HL-60 (cell line): ENCODE measurements at regions not wholly inside any gene's neighbourhood (a gene's known extent, or its start where the extent isn't known, plus 50 kb on each side); places are given as distances from the start of the nearest gene placed in this dataset.
"Not testable (repeated sequence)": the region's sequence is repeated elsewhere in the genome, so short reads cannot be mapped to it uniquely, and the experiment has no call there.

Experiments
- POLR2AphosphoS5 ChIP-seq: IDR thresholded peaks from 2 replicates; pipeline ENCODE4 v1.6.1; 2012; ENCODE audit warnings: low read depth
- TF ChIP-seq, protein P1 (sequence below): IDR thresholded peaks from one replicate; pipeline ENCODE4 v1.5.1; 2011; ENCODE audit warnings: low read length, control low read depth, inconsistent platforms; ENCODE audit not compliant: insufficient read depth

DNA sequence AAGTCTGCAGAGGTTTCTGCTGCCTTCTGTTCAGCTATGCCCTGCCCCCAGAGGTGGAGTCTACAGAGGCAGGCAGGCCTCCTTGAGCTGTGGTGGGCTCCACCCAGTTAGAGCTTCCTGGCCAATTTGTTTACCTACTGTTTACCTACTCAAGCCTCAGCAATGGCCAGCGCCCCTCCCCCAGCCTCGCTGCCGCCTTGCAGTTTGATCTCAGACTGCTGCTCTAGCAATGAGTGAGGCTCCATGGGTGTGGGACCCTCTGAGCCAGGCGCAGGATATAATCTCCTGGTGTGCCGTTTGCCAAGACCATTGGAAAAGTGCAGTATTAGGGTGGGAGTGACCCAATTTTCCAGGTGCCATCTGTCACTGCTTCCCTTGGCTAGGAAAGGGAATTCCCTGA lies 1024.9 kb downstream of the PRIM2 start:
- TF ChIP-seq, protein P1, sequence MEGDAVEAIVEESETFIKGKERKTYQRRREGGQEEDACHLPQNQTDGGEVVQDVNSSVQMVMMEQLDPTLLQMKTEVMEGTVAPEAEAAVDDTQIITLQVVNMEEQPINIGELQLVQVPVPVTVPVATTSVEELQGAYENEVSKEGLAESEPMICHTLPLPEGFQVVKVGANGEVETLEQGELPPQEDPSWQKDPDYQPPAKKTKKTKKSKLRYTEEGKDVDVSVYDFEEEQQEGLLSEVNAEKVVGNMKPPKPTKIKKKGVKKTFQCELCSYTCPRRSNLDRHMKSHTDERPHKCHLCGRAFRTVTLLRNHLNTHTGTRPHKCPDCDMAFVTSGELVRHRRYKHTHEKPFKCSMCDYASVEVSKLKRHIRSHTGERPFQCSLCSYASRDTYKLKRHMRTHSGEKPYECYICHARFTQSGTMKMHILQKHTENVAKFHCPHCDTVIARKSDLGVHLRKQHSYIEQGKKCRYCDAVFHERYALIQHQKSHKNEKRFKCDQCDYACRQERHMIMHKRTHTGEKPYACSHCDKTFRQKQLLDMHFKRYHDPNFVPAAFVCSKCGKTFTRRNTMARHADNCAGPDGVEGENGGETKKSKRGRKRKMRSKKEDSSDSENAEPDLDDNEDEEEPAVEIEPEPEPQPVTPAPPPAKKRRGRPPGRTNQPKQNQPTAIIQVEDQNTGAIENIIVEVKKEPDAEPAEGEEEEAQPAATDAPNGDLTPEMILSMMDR, result not testable (repeated sequence)
- not testable (repeated sequence) for TF ChIP-seq POLR2AphosphoS5
